ENCODE measurements at regions not wholly inside any gene's neighbourhood (a gene's known extent, or its start where the extent isn't known, plus 50 kb on each side); places are given as distances from the start of the nearest gene placed in this dataset.

GRCh38 chr4:180240670-180241069, 2002.5 kb upstream of the TENM3 start:
- Histone ChIP-seq H3K9ac (ENCODE audit: low read depth, low read length) (peak overlapping the region; percentile 33), H3K36me3 (ENCODE audit: insufficient read depth, low read length) (no peaks in the 10 kb centered on the region), H4K20me1 (ENCODE audit: insufficient read depth, low read length) (no peaks in the 10 kb centered on the region), H3K4me2 (ENCODE audit: insufficient read depth, low read length) (peak overlapping the region; percentile 32), H3K79me2 (ENCODE audit: insufficient read depth, low read length) (no peaks in the 10 kb centered on the region), H3K4me1 (ENCODE audit: insufficient read depth, low read length) (peaks cover 24% of the 10 kb centered on the region), H2AFZ (ENCODE audit: low read depth, low read length) (peak overlapping the region; percentile 68), H3K9me3 (ENCODE audit: insufficient read depth, low read length, severe bottlenecking) (no peaks in the 10 kb centered on the region), H3K4me3 (ENCODE audit: low read depth in 1 of 2, low read length in 2 of 2) (no peak overlapping the region), H3K27me3 (ENCODE audit: insufficient read depth, low read length, poor library complexity) (no peaks in the 10 kb centered on the region), H3K27ac (ENCODE audit: low read length) (peak overlapping the region; percentile 88)
- ATAC-seq (ENCODE audit: insufficient read depth, low read depth) (peak; percentile 97), DNase-seq (peak; percentile 46)
- TF ChIP-seq CTCF (IDR thresholded peaks at IDR 0.05; ENCODE audit: borderline replicate concordance, extremely low read depth, low read length, poor library complexity, severe bottlenecking) (no peak), EZH2 (IDR thresholded peaks at IDR 0.05; ENCODE audit: borderline replicate concordance, low read depth, low read length, severe bottlenecking) (no peak)

GRCh38 chr4:180253419-180253818, 1989.8 kb upstream of the TENM3 start:
- H3K27me3 ChIP-seq (ENCODE audit: insufficient read depth, low read length, poor library complexity) = no peaks in the 10 kb centered on the region
- H3K9me3 ChIP-seq (ENCODE audit: insufficient read depth, low read length, severe bottlenecking) = no peaks in the 10 kb centered on the region
- no peak for TF ChIP-seq EZH2 (IDR thresholded peaks at IDR 0.05; ENCODE audit: borderline replicate concordance, low read depth, low read length, severe bottlenecking)
- TF ChIP-seq CTCF (IDR thresholded peaks at IDR 0.05; ENCODE audit: borderline replicate concordance, extremely low read depth, low read length, poor library complexity, severe bottlenecking) = no peak
- H3K4me3 ChIP-seq (ENCODE audit: low read depth in 1 of 2, low read length in 2 of 2) = no peak overlapping the region
- no peak overlapping the region for H3K27ac ChIP-seq (ENCODE audit: low read length)
- no peak for ATAC-seq (ENCODE audit: insufficient read depth, low read depth)
- no peaks in the 10 kb centered on the region for H3K4me1 ChIP-seq (ENCODE audit: insufficient read depth, low read length)
- no peak overlapping the region for H3K4me2 ChIP-seq (ENCODE audit: insufficient read depth, low read length)
- no peak overlapping the region for H2AFZ ChIP-seq (ENCODE audit: low read depth, low read length)
- H3K79me2 ChIP-seq (ENCODE audit: insufficient read depth, low read length) = no peaks in the 10 kb centered on the region
- H3K9ac ChIP-seq (ENCODE audit: low read depth, low read length) = no peak overlapping the region
- no peak for DNase-seq
- H4K20me1 ChIP-seq (ENCODE audit: insufficient read depth, low read length) = no peaks in the 10 kb centered on the region
- no peaks in the 10 kb centered on the region for H3K36me3 ChIP-seq (ENCODE audit: insufficient read depth, low read length)

- DNase-seq (no peak), ATAC-seq (ENCODE audit: insufficient read depth, low read depth) (no peak)
- no peak overlapping the region for H3K27ac ChIP-seq (ENCODE audit: low read length)
- no peak overlapping the region for H2AFZ ChIP-seq (ENCODE audit: low read depth, low read length)
- no peak overlapping the region for H3K9ac ChIP-seq (ENCODE audit: low read depth, low read length)
- H3K9me3 ChIP-seq (ENCODE audit: insufficient read depth, low read length, severe bottlenecking) = no peaks in the 10 kb centered on the region
- H3K4me1 ChIP-seq (ENCODE audit: insufficient read depth, low read length) = no peaks in the 10 kb centered on the region
- H3K4me2 ChIP-seq (ENCODE audit: insufficient read depth, low read length) = no peak overlapping the region
- no peaks in the 10 kb centered on the region for H3K27me3 ChIP-seq (ENCODE audit: insufficient read depth, low read length, poor library complexity)
- no peak for TF ChIP-seq CTCF (IDR thresholded peaks at IDR 0.05; ENCODE audit: borderline replicate concordance, extremely low read depth, low read length, poor library complexity, severe bottlenecking)
- no peak for TF ChIP-seq EZH2 (IDR thresholded peaks at IDR 0.05; ENCODE audit: borderline replicate concordance, low read depth, low read length, severe bottlenecking)
- H3K79me2 ChIP-seq (ENCODE audit: insufficient read depth, low read length) = no peaks in the 10 kb centered on the region
- H4K20me1 ChIP-seq (ENCODE audit: insufficient read depth, low read length) = no peaks in the 10 kb centered on the region
- no peaks in the 10 kb centered on the region for H3K36me3 ChIP-seq (ENCODE audit: insufficient read depth, low read length)
- H3K4me3 ChIP-seq (ENCODE audit: low read depth in 1 of 2, low read length in 2 of 2) = no peak overlapping the region
Observed at GRCh38 chr4:180261346-180261745, 1981.9 kb upstream of the TENM3 start.

- Histone ChIP-seq H3K36me3 (ENCODE audit: insufficient read depth, low read length) (no peaks in the 10 kb centered on the region), H3K4me2 (ENCODE audit: insufficient read depth, low read length) (no peak overlapping the region), H3K4me1 (ENCODE audit: insufficient read depth, low read length) (no peaks in the 10 kb centered on the region), H3K27me3 (ENCODE audit: insufficient read depth, low read length, poor library complexity) (no peaks in the 10 kb centered on the region), H2AFZ (ENCODE audit: low read depth, low read length) (no peak overlapping the region), H3K27ac (ENCODE audit: low read length) (no peak overlapping the region), H4K20me1 (ENCODE audit: insufficient read depth, low read length) (no peaks in the 10 kb centered on the region), H3K79me2 (ENCODE audit: insufficient read depth, low read length) (no peaks in the 10 kb centered on the region), H3K9ac (ENCODE audit: low read depth, low read length) (no peak overlapping the region), H3K4me3 (ENCODE audit: low read depth in 1 of 2, low read length in 2 of 2) (no peak overlapping the region), H3K9me3 (ENCODE audit: insufficient read depth, low read length, severe bottlenecking) (no peaks in the 10 kb centered on the region)
- TF ChIP-seq EZH2 (IDR thresholded peaks at IDR 0.05; ENCODE audit: borderline replicate concordance, low read depth, low read length, severe bottlenecking) (no peak), CTCF (IDR thresholded peaks at IDR 0.05; ENCODE audit: borderline replicate concordance, extremely low read depth, low read length, poor library complexity, severe bottlenecking) (no peak)
- DNase-seq (no peak), ATAC-seq (ENCODE audit: insufficient read depth, low read depth) (no peak)
Observed at GRCh38 chr4:180280076-180280475, 1963.1 kb upstream of the TENM3 start.
